KBM-7 (cell line): ENCODE measurements at regions not wholly inside any gene's neighbourhood (a gene's known extent, or its start where the extent isn't known, plus 50 kb on each side); places are given as distances from the start of the nearest gene placed in this dataset.

Experiments used
- DNase-seq: peaks from one replicate; pipeline ENCODE4 v3.0.0-alpha.2; 2015
- in situ Hi-C: fragments of 300-500 bp; cut with MboI; formaldehyde crosslinking; loops from 2 replicates; pipeline ENCODE4 v1.14.3; 2020; ENCODE audit warnings: low sequenced_read_pairs, low pct_unique_long_range_greater_than_20kb, mixed read lengths

DNA sequence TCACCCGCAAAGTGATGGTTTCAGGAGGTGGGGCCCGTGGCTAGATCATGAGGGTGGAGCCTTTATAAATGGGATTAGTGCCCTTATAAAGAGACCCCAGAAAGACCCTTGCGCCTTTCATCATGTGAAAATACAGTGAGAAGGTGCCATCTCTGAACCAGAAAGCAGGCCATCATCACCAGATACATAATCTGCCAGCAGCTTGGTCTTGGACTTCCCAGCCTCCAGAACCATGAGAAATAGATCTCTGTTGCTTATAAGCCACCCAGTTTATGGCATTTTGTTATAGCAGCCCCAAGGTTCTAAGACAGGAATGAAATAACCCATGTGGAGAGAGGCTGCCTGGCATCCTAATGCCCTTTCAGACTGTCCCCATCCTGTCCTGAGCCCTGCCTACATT, 127.8 kb upstream of the SMAD3 start:
- DNase-seq: no peak
- in situ Hi-C loops: no loop called here

DNA sequence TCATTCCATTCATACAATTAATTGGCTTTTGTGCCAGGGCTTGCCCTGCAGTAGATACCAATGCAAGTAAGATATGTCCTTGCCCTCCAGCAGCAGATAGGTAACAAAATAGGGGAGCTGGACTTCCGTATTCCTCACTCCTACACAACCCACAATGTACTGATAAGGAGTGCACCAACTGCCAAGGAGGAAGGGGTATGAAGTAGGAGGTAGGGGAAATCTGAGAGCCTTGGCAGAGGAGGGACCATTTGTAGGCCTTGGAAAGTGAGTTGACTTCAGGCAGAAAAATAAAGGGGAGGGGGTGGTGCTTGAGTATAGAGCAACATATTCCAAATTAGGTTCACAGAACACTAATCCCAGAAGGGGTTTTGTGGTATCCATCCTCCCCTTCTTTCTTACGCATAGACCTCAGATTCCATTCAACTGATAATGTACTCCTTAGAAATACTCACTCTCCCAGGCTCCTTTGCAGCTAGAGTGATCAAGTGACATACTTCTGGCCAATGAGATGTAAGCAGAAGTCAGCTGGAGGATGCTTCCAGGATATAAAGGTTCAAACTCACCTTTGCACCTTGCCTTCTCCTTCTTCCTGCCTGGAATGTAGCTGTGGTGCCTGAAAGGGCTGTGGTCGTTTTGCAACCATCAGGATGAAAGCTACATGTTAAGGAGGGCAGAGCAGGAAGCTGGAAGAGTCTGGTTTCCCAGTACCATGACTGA, 127.1 kb upstream of the SMAD3 start:
- DNase-seq: peak; percentile 85
- in situ Hi-C loops: no loop called here

DNA sequence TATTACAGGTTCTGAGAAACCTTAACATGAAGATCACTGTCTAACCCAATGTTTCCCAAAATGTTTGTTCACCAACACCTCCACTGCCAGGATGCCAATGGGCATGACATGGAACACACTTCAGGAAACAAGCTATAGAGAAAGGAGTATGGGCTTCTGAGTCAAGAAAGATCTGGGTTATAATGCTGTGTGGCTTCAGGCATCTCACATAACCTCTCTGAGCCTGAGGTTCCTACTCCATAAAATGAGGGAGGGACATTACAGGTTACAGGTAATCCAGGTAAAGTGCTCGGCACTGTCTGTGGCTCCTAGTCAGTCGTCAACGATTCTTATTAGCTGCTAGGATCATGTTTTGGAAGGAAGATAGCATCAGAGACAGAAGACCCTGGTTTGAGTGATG, 126.4 kb upstream of the SMAD3 start:
- in situ Hi-C loops: no loop called here
- no peak for DNase-seq

DNA sequence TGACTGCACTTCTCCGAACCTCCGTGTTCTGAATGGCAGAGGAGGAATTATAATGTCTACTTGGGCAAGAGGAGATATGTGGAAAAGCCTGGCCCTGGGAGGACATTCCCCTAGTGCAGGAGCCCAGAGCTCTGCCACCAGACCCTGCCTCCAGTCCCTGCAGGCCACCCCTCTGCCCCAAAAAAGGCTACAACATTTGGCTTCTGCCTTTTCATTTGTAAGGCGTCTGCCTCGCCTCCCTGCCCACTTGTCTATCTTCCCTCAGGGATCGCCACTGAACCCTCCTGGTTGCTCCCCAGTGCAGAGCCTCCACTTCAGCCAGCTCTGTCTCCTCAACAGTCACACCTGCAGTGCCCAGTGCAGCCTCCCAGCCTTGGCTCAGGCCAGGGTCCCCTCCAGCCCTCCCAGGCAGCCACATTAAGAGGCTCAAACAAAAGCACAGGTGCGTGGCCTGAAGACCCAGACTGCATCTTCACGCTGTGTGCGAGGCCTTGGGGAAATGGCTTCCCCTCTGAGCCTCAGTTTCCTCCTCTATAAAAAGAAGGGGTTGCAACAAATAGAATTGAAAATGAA, 125.9 kb upstream of the SMAD3 start:
- DNase-seq: no peak

DNA sequence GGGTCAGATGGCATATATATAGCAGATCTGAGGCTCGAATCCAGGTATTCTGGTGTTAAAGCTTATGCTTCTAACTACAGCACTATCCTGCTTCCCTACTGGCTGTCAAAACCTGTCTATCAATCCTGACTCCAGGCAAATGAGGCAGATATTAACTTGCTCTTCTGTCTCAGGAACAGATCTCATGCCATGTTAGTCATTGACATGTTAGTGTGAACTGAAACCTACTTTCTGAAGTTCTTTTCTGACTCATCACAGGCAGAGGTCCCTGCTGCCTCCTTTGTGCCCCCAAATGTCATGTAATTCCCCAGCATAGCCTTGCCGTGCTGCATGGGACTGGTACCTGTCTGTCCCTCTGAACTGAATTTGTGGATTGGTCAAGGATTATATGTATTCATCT, 125.0 kb upstream of the SMAD3 start:
- in situ Hi-C loops: loop anchor here (10.0 kb wide), 1 partner anchor 894 kb away; no protein-coding TSS in a partner anchor
- no peak for DNase-seq

More for the DNA sequence above, 125.9 kb upstream of the SMAD3 start:
- in situ Hi-C loops: loop anchor here (10.0 kb wide), 1 partner anchor 895 kb away; no protein-coding TSS in a partner anchor

DNA sequence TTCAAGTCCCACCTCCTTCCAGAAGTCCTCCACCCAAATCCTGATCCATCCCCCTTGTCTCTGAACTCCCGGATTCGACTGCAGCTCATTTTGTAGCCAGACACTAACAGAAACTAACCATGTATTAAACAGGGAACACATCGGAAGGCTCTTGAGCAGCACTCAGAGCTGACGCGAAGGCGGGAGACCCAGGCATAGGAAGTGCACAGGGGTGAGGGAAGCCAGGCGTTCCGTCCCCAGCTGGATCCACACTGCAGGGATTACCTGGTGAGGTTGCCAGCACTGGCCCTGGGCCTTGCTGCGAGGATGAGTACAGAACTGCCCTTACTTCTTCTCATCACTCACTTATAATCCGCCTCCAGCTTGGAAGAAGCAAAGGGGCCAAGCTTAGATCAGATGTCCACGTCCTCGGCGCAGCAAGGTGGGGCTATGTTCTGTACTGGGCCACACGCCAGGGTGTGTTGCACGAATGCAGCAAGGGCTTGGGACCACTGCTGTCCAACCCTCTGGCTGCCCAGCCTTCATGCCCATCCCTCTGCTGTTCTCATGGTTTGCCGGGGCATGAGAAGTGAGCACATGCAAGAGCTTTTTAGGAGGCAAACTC, 124.2 kb upstream of the SMAD3 start:
- no peak for DNase-seq
- in situ Hi-C loops: loop anchor here (10.0 kb wide), 1 partner anchor 894 kb away; no protein-coding TSS in a partner anchor

DNA sequence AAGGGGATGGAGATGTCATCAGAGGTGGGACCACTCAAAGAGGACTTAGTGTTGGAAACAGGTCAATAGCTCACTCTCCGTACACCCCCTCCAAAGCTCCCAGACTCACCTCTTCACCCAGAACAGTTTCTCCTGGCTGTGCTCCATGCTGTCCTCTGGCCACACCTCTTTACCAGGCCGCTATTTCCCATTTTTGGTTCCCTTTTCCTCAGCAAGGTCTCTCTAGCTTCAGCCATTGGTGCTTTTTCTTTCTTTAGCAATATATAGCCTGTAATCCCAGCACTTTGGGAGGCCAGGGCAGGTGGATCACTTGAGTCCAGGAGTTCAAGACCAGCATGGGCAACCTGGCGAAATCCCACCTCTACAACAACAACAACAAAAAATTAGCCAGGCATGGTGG, 123.6 kb upstream of the SMAD3 start:
- peak; percentile 70 for DNase-seq
- in situ Hi-C loops: loop anchor here (10.0 kb wide), 1 partner anchor 893 kb away; no protein-coding TSS in a partner anchor

DNA sequence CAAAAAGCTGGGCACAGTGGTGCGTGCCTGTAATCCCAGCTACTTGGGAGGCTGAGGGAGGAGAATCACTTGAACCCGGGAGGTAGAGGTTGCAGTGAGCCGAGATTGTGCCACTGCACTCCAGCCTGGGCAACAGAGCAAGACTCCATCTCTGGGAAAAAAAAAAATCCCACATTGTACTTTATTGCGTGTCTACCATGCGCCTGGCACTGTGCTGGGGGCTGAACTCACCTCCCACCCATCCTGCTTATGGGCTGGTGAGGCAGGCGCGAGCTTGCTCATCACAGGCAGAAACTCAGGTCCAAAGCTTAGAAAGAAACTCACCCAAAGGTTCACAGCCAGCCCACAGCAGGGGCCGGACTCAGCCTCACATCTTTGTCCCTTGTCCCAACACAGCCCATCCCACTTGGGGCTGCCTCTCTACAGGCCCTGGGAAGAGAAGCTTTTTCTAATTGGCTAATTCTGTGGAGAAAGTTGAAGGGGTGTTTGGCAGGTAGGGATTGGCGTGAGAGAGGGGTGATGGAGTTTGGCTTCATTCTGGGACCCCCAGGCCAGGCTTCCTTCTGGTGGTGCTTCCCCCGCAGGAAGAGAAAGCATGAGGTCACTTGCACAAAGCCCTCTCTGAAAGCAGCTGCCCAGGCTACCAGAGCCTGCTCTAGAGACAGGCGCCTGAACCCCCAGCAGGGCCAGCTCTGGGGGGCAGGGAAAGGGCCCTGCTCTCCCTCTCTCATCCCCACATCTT, 122.6 kb upstream of the SMAD3 start:
- DNase-seq: no peak
- in situ Hi-C loops: loop anchor here (10.0 kb wide), 1 partner anchor 892 kb away; no protein-coding TSS in a partner anchor

DNA sequence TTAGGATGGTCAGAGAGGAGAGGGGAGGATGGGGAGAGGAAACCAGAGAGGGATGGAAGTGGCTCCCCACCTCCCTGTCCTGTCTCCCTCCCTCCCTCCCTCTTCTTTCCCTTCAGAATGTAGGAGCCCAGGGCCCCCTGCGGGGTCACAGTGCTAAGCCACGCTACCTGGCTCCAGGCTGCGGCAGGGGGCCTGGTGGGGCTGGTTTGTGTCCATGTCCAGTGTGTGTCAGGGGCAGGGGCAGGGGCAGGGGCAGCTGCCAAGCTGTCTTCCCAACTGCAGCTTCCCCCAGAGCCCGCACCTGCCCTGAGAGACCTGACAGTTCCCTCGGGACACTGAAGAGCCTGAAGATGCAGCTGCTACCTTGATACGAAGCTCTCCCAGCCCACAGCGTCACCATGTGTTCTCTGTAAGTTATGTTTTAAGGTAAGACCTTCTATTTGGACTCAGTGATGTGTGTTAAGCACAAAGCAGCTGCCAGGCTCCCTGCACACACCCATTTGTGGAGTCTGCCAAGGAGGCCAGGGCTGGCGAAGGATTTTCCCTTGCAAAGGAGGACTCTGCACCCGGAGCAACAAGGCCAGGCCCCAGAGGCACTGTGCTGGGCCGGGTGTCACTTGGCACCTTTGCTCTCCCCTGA, 121.8 kb upstream of the SMAD3 start:
- DNase-seq: no peak
- in situ Hi-C loops: loop anchor here (10.0 kb wide), 1 partner anchor 891 kb away; no protein-coding TSS in a partner anchor

DNA sequence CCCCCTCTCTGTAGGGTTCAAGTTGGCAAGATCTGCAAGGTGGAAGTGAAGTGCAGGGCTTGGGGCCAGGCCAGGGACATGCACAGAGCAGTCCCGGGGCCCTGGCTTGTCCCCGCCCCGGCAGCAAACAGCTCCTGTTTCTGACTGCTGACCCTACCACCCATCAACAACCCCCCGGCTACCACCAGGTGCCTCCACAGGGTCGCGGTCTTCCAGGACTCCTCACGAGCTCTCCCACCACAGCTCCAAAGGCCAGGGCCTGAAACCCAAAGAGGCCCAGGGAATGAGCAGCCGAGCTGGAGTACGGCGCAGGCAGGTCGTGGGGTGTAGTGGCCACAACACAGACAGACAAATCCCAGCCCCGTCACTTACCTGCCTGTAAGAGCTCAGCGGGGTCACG, 121.3 kb upstream of the SMAD3 start:
- DNase-seq: no peak
- in situ Hi-C loops: loop anchor here (10.0 kb wide), 1 partner anchor 891 kb away; no protein-coding TSS in a partner anchor

DNA sequence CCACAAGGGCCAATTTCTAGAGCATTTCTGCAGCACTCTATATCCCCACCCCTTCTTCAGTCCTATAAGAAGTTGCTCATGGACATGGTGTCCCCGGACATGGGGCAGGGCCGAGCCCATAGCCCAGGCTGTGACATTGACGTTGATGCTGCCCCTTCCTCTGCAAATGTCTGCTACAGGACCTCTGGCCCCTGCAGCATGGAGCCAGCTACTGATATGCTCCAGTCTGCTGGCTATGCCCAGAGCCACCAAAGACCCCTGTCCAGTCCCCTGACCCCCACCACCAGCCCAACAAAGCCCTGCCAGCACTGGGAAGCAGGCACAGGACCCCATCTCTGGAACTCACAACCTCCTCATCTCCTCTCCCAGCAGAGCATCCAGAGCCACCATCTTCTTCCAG, 120.1 kb upstream of the SMAD3 start:
- in situ Hi-C loops: loop anchor here (10.0 kb wide), 1 partner anchor 890 kb away; no protein-coding TSS in a partner anchor
- no peak for DNase-seq

DNA sequence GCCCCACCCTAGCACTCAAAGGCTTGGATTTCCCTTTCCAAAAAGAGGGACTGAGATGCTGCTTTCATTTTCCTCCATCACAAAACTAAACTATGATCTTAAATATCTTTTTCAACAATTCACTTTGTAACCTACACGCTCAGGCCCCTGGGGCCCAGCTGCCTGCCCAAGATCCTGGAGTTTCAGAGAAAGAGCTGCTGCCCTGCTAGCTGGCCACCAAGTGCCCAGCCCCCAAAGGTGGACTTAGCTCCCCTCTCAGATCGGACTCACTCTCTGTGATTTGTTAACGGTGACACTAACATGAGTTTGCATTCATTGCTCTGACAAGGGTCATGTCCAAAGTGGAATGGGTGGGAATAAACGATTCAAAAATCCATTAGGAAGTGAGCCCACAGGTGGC, 119.6 kb upstream of the SMAD3 start:
- in situ Hi-C loops: loop anchor here (10.0 kb wide), 1 partner anchor 889 kb away; no protein-coding TSS in a partner anchor
- no peak for DNase-seq

DNA sequence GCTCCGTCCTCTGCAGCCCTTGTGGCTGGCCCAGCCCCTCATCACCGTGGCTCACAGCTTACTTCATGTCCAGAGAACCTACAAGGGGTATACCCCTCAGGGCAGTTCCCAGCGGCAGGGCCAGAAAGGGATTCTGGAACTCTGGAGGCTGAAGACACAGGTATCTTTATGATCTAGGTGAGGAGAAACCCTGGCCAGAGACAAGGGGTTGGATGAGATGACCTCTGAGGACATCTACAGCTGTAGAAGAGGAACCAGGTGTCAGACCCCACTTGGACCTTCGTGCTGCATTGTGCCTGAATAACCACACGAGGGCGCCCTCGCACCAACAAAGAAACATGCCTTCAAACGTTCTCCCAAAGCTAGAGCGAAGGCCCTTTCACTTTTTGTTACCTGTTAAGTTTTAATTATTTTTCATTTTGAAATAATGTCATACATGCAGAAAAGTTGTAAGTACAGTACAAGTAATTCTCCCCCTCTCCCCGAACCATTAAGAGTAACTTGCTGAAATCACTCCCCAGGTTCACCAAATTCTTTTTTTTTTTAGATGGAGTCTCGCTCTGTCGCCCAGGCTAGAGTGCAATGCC, 118.7 kb upstream of the SMAD3 start:
- in situ Hi-C loops: loop anchor here (10.0 kb wide), 1 partner anchor 888 kb away; no protein-coding TSS in a partner anchor
- DNase-seq: peak; percentile 95

DNA sequence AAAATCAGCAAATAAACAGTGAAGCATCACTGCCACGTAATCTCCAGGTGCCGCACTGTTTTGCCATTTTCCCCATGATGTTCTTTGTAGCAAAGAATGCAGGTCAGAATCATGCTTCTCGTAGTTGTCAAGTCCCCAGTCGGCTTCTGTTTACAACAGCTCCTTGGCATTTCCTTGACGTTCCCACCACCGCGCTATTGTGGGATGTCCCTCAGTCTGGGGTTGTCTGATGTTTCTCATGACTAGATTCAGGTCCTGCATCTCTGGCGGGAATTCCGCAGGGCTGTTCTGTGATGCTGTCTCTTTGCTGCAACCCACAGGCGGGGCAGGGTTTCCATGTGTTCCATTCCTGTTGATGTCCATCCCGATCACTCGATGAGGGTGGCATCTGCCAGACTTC, 117.9 kb upstream of the SMAD3 start:
- in situ Hi-C loops: loop anchor here (10.0 kb wide), 1 partner anchor 887 kb away; no protein-coding TSS in a partner anchor
- no peak for DNase-seq

DNA sequence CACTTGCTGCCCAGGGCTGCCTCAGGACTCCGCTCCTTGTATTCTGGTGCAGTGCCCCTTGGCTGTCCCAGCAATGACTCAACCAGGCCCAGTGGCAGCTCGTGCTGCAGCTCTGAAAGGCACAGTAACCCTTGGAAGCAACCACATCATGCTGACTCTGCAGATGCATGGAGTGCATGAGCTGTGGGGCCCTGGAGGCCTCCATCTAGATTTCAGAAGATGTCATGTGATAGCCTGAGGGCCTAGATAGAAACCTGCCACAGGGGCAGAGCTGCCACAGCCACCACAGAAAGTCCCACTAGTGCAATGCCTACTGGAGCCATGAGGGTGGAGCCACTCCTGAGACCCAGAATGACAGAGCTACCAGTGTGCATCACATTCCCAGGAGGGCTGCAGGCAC, 117.1 kb upstream of the SMAD3 start:
- in situ Hi-C loops: loop anchor here (10.0 kb wide), 1 partner anchor 887 kb away; no protein-coding TSS in a partner anchor

DNA sequence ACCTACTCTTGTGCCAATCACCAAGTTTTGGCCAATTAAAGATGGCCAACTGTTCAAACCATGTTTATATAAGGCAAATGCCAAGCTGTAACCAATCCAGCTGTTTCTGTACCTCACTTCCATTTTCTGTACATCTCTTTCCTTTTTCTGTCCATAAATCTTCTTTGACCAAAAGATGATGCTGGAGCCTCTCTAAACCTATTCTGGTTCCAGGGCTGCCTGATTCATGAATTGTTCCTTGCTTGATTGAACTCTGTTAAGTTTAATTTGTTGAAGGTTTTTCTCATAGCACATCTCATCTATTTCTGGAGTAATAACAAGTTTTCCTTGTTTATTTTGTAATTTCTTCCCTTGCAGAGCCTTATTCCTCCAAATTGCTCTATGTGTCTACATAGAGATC, 115.3 kb upstream of the SMAD3 start:
- DNase-seq: no peak
- in situ Hi-C loops: no loop called here

More for the DNA sequence above, 117.1 kb upstream of the SMAD3 start:
- no peak for DNase-seq

DNA sequence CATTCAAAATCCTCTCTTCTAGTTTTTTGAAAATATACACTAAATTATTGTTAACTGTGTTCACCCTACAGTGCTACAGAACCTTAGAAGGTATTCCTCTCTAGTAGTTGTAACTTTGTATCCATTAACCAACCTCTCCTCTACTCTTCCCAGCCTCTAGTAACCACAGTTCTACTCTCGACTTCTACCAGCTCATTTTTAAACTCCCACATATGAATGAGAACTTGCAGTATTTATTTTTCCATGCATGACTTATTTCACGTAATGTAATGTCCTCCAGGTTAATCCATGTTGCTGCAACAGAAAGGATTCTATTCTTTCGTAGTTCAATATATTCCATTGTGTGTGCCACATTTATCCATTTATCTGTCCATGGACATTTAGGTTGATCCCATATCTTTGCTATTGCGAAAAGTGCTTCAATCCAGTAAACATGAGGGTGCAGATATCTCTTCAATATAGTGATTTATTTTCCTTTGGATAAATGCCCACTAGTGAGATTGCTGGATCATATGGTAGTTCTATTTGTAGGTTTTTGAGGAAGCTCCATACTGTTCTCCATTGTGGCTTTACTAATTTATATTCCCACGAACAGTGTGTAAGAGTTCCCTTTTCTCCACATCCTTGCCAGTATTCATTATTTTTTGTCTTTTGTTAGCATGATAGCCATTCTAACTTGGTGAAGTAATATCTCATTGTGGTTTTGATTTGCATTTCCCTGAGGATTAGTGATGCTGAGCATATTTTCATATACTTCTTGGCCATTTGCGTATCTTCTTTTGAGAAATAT, 113.7 kb upstream of the SMAD3 start:
- in situ Hi-C loops: no loop called here
- peak; percentile 69 for DNase-seq
